ENCODE measurements at regions not wholly inside any gene's neighbourhood (a gene's known extent, or its start where the extent isn't known, plus 50 kb on each side); places are given as distances from the start of the nearest gene placed in this dataset.

- TF ChIP-seq EZH2 (IDR thresholded peaks at IDR 0.05; ENCODE audit: insufficient read depth, poor library complexity, severe bottlenecking): no peak
- TF ChIP-seq EZH2phosphoT487 (IDR thresholded peaks at IDR 0.05; ENCODE audit: insufficient read depth, low read depth): no peak
Observed at GRCh38 chr13:79229761-79230160, 176.3 kb downstream of the RBM26 start.
